GM19328 (cell line): ENCODE measurements at regions not wholly inside any gene's neighbourhood (a gene's known extent, or its start where the extent isn't known, plus 50 kb on each side); places are given as distances from the start of the nearest gene placed in this dataset.
"Not testable (repeated sequence)": the region's sequence is repeated elsewhere in the genome, so short reads cannot be mapped to it uniquely, and the experiment has no call there.

Experiments used
- ATAC-seq: cut with Tn5 transposase; IDR thresholded peaks from one replicate; pipeline ENCODE4 v1.9.1; 2021; ENCODE audit warnings: mild to moderate bottlenecking, moderate library complexity; ENCODE audit not compliant: unreplicated experiment

DNA sequence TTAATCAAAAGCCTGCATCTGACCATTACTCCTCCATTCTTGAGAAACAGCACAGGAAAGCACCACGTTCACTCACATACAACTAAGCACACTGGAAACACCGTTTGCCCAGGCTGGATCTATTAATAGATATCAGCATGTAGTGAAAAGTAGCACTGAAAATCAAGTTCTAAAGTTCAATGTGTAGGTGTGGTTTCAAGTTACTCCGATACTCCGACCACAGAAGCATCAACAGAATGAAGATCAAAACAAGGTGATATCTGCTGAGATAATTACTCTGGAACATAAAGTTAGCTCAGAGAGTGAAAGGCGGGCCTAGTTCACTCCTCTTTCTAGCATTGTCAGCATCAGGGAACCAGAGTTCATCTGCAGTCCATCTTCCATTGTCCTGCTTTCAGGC, 1367.4 kb upstream of the ACVR2A start:
- peak; percentile 48 for ATAC-seq

GRCh38 chr2:146468578-146468977, 1376.3 kb upstream of the ACVR2A start:
- ATAC-seq, result no peak

DNA sequence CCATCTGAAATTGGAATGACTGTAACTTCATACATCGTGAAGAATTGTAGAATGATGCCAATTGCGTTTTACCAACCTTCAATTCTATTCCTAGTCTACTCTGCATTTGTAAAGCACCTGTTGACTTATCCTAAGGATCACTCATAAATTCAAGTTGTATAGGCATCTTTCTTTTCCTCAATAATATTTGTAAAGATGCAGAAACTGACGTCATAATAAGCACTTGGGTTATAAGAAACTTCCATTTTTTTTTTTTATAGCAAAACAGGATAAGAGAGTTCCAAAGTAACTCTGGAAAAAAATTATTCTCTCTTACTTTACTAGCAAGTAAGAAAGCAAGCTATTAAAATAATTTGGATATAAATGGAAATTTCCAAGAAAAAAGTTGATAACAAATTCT, 1377.4 kb upstream of the ACVR2A start:
- ATAC-seq, result no peak

GRCh38 chr2:146465460-146465859, 1379.4 kb upstream of the ACVR2A start:
- no peak for ATAC-seq

DNA sequence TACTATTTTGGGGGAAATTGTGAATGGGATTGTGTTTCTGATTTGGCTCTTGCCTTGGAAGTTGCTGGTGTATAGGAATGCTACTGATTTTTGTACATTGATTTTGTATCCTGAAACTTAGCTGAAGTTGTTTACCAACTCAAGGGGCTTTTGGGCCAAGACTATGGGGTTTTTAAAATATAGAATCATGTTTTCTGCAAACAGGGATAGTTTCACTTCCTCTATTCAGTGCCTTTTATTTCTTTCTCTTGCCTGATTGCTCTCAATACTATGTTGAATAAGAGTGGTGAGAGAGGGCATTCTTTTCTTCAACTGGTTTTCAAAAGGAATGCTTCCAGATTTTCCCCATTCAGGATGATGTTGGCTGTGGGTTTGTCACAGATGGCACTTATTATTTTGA, 1383.8 kb upstream of the ACVR2A start:
- ATAC-seq, result no peak

DNA sequence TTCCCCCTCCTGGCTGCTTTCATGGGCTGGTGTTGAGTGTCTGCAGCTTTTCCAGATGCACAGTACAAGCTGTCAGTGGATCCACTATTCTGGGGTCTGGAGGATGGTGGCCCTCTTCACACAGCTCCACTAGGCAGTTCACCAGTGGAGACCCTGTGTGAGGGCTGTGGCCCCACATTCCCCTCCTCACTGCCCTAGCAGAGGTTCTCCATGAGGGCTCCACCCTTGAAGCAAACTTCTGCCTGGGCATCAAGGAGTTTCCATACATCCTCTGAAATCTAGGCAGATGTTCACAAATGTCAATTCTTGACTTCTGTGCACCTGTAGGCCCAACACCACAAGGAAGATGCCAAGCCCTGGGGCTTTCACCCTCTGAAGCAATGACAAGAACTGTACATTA, 1386.2 kb upstream of the ACVR2A start:
- no peak for ATAC-seq

DNA sequence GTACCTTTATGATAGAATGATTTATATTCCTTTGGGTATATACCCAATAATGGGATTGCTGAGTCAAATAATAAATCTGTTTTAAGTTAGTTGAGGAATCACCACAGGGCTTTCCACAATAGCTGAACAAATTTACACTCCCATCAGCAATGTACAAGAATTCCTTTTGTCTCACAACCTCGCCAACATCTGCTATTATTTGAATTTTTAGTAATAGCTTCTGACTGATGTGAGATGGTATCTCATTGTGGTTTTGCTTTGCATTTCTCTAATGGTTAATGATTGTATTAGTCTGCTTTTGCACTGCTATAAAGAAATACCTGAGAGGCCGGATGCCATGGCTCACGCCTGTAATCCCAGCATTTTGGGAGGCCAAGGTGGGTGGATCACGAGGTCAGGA, 1387.6 kb upstream of the ACVR2A start:
- no peak for ATAC-seq

DNA sequence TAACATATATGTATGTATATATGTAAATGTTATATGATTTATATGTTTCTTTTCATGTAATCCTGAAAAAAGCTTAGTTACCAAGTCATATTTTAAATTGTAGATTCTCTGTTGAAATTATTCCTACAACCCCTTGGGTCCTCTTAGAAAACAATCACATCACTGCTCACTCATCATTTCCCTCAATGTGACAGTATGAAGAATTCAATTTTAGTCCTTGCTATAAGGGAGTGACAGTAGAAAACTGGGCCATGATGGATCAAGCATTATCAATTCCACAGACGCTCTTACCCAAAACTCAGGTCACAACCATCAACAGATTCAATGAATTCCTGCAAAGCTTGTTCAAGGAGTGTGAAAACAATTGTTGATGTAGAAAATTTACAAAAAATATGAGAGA, 1389.5 kb upstream of the ACVR2A start:
- no peak for ATAC-seq

GRCh38 chr2:146451972-146452371, 1392.9 kb upstream of the ACVR2A start:
- no peak for ATAC-seq

- no peak for ATAC-seq
These were observed 1394.7 kb upstream of the ACVR2A start for GRCh38 chr2:146450131-146450530.

DNA sequence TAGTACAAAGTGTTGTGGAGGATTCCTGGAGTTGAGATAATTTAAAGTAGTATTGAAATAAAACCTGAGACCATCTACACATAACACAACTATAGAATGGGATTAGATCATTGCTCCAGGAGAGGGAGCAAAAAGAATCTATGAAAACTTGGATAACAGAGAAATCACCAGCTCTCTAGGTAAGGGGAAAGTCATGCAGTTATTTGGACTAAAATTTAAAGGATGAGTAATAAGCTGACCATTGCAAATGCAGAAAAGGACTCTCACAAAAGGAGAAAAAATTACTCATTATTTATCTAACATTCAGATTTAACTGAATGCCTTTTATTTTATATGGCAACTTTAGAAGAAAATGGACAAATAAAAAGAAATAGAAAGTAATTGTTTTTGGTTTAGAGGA, 1399.8 kb upstream of the ACVR2A start:
- no peak for ATAC-seq

DNA sequence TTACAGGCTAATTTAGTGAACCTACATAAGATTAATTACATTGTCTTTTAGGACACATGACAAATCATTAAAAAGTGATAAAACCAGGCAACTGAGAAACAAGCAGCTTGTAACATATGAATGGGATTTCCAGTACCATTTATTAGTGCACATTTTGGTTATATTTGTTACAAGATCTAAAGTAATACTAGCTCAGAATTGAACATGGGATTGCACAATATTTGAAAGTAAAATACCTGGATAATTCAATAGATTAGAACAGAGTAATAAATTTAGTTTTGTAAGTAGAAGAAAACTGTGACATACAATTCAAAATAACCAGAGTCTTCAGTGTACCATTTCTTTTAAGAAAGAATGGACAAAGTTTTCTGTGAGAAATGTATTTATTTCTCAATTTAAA, 1400.7 kb upstream of the ACVR2A start:
- ATAC-seq, result no peak

GRCh38 chr2:146438246-146438645, 1406.6 kb upstream of the ACVR2A start:
- no peak for ATAC-seq

- ATAC-seq, result no peak
These were observed 1407.1 kb upstream of the ACVR2A start for GRCh38 chr2:146437712-146438111.

DNA sequence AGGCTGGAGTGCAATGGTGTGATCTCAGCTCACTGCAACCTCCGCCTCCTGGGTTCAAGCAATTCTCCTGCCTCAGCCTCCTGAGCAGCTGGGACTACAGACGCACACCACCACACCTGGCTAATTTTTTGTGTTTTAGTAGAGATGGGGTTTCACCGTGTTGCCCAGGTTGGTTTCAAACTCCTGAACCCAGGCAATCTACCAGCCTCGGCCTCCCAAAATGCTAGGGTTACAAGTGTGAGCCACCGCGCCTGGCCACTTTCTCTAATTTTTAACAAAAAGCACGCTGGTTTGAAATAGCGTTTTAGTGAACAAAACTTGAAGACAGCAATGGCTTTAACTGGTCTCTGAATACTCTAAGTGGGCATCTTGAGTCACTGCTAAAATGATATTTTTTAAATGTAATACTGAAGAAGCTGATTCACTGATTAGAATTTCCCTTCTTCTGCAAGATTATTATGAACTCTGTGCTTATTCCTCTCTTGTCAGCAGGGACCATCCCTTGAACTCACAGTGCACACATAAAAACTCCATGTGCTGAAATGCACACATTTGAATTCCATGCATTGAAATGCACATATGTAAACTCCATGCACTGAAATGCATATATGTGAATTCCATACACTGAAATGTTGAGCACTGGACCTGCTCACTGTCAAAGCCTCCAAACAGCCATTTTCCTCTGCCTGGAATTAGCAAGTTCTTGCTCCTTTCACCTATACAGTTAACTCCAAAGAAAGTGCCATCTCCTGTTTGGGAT, 1411.5 kb upstream of the ACVR2A start:
- ATAC-seq, result no peak

DNA sequence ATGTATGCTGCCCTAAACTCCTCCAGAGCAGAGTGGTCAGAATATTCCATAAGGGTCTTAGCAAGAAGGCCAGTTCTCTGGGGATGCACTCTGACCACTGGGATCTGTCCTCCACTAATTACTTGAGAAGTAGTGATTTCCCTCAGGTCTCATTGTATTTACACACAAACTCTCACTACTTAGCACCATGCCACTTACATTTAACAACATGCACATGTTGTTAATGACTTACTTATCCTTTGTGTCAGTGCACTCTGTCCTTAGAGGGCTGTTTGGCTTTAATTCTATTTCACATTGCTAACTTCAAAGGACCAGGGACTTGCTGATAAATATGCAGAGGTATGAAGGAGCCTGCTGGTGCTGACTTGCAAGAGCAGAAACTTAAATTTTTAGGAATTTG, 1415.5 kb upstream of the ACVR2A start:
- no peak for ATAC-seq

DNA sequence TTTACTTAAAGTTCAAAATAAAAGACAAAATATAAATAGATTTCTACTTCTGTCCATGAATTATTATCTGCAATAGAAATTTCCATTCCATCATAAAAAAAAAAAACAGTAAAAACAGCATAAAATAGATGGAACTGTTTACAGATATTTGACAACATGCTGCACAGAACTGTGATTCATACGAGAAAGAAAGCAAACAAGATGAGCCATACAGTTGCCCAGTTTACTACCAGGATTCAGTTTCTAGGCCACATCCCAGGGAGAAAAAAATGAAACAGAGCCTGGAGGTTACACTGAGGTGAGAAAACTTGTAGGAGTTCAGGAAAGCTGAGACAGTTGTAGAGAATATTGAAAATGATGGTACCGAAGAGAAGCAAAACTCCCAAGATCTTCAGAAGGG, 1426.9 kb upstream of the ACVR2A start:
- ATAC-seq, result no peak

- no peak for ATAC-seq
These were observed 1429.5 kb upstream of the ACVR2A start for GRCh38 chr2:146415291-146415690.

- no peak for ATAC-seq
These were observed 1430.4 kb upstream of the ACVR2A start for GRCh38 chr2:146414456-146414855.

- no peak for ATAC-seq
These were observed 1431.7 kb upstream of the ACVR2A start for GRCh38 chr2:146413086-146413610.

- no peak for ATAC-seq
These were observed 1432.2 kb upstream of the ACVR2A start for GRCh38 chr2:146412625-146413024.

DNA sequence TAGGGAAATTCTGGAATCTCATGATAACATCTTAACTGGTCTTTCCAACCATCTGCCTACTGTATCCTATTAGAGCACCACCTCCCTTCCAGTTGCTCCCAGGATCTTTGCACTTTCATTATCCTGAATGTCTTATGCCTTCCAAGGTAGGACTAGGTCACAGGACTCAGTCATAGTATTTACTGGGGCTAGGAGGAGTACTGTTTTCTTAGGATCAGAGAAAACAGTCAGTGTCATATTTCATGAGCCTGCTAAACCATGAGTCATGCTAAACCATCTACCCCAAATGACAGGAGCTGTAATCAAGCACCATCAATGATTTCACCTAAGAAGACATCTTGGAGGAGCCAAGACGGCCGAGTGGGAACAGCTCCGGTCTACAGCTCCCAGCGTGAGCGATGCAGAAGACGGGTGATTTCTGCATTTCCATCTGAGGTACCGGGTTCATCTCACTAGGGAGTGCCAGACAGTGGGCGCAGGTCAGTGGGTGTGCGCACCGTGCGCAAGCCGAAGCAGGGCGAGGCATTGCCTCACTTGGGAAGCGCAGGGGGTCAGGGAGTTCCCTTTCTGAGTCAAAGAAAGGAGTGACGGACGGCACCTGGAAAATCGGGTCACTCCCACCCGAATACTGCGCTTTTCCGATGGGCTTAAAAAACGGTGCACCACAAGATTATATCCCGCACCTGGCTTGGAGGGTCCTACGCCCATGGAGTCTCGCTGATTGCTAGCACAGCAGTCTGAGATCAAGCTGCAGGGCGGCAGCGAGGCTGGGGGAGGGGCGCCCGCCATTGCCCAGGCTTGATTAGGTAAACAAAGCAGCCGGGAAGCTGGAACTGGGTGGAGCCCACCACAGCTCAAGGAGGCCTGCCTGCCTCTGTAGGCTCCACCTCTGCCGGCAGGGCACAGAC, 1439.2 kb upstream of the ACVR2A start:
- not testable (repeated sequence) for ATAC-seq
